Hematopoietic multipotent progenitor cell treated with erythropoietin and hydrocortisone succinate and interleukin-3 and kit ligand, for 17 days (in vitro differentiated cells): ENCODE measurements at regions not wholly inside any gene's neighbourhood (a gene's known extent, or its start where the extent isn't known, plus 50 kb on each side); places are given as distances from the start of the nearest gene placed in this dataset.

ENCODE experiments used
- DNase-seq: peaks from one replicate; pipeline ENCODE4 v3.0.0-alpha.2; 2015; ENCODE audit warnings: low spot score

- DNase-seq: no peak
Observed at GRCh38 chr1:47554082-47554481, 116.2 kb downstream of the FOXD2 start.

- no peak for DNase-seq
Observed at GRCh38 chr1:47554901-47555300, 117.1 kb downstream of the FOXD2 start.

DNA sequence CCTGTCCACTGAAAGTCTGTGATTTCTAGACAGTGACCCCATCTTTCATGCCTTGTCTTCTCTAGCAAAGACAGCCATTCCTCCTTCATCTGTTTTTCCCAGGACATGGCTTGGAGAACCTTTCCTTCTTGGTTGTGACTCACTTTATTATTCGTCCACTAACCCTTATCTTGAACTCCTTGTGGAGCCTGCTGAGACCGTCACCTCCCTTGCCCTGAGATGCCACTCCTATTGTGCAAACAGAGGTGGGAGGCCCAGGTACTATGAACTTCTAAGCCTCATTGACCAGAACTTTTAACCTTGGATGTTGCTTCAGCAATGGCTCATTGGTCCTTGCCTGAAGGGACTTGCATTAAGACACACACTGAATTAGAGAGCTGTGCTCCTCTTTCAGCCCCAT lies 117.5 kb downstream of the FOXD2 start:
- no peak for DNase-seq

- DNase-seq: no peak
Observed at GRCh38 chr1:47555841-47556560, 118.2 kb downstream of the FOXD2 start.

GRCh38 chr1:47557066-47557465 lies 119.2 kb downstream of the FOXD2 start:
- no peak for DNase-seq

GRCh38 chr1:47558601-47559593 lies 121.1 kb downstream of the FOXD2 start:
- no peak for DNase-seq

DNA sequence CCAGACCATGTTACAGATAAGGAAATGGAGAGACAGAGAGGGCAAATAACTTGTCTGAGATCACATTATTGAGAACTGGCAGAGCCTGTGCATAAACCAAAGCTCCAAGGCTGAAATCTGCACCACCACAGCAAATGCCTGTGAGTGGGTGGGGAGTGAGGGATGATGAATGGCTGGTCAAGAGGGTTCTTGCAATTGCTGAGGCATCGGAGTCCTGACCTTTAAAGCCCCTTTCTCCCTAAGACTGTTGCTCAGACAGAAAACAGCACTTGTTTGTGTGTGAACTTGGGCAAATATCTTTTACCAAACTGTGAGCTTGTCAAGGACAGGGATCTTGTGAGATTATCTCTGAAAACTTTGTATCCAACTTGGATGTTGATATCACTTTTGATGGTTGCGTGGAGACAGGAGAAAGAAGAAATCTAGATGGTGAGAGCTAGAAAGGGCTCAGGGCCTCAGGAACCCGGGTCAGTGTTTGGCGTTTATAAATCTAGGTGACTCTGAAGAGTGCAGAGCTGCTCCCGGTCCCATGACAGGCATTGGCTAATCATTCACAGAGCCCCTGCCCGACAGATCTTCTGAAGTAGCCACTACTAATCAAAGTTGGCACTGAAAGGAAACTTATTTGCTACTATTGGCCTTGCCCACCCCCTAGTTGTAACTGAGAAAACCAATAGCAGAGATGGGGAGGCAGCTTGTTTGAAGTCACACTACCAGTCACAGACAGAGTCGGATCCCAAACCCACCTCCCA lies 122.3 kb downstream of the FOXD2 start:
- no peak for DNase-seq

GRCh38 chr1:47561523-47562007 lies 123.7 kb downstream of the FOXD2 start:
- no peak for DNase-seq

- no peak for DNase-seq
Observed at GRCh38 chr1:47562147-47562546, 124.3 kb downstream of the FOXD2 start.

DNA sequence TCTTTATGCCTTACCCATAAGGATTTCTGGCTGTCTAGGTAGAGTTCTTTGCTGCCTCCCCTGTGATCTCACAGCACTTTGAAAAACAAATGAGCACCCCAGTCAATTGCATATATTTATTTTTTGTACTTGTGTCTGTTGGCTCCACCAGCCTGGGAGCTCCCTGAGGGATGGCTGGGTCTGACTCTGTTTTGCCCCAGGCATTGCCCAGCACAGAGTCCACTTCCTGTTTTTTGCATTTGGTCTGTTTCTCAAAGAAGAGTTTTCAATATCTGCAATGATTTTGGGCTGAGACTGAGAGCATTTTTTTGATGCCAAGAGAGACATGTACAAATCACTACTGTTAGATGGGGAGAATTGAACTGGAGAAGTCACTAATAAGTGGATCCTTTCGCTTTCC lies 125.0 kb downstream of the FOXD2 start:
- no peak for DNase-seq

- no peak for DNase-seq
Observed at GRCh38 chr1:47563201-47563600, 125.4 kb downstream of the FOXD2 start.

- no peak for DNase-seq
Observed at GRCh38 chr1:47564570-47564969, 126.7 kb downstream of the FOXD2 start.

DNA sequence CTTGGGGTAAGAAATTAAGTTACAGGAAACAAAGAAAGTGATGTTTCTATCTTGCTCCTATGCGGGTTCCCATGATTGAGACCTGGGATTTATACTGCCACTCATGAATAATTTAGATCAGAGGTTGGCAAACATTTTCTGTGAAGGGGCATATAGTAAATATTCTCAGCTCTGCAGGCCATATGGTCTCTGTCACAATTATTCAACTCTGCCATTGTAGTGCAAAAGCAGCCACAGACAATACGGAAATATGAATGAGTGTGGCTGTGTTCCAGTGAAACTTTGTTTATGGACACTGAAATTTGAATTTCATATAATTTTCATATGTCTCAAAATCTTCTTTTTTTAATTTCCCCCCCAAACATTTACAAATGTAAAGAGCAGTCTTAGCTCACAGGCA lies 127.2 kb downstream of the FOXD2 start:
- DNase-seq: no peak

- DNase-seq: no peak
Observed at GRCh38 chr1:47565676-47566075, 127.8 kb downstream of the FOXD2 start.

- no peak for DNase-seq
Observed at GRCh38 chr1:47568763-47569162, 130.9 kb downstream of the FOXD2 start.

DNA sequence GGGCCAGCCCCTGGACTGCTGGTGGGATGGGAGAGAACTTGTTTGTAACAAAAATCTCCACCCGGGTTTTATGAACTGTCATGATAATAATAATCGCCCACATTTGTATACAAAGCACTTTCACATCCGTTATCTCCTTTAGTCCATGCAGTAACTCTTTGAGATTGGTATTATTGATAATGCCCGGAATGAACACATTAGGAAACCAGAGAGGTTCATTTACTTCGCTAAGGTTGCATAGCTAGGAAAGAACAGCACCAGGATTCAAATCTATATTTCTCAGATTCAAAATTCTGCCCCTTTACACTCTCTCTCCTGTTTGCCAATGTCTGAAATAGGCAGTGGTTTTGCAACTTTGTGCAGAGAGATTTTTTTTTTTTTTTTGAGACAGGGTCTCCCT lies 131.4 kb downstream of the FOXD2 start:
- DNase-seq: no peak

- DNase-seq: no peak
Observed at GRCh38 chr1:47569681-47570470, 132.0 kb downstream of the FOXD2 start.

- no peak for DNase-seq
Observed at GRCh38 chr1:47571161-47571560, 133.3 kb downstream of the FOXD2 start.

DNA sequence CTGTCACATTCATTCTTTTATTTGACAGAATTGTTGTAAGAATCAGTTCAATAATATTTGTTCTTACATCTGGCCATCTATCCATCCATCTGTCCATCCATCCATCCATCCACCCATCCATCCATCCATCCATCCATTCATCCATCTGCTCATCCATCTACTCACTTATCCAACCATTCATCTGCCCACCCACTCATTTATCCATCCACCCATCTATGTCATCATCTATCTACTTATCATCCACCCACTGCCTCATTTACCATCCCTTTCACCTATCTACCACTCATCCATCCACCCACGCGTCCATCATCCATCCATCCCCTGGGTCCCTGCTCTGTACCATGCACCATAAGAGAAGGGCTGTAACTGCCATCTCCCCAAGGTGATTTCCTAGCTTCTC lies 134.1 kb downstream of the FOXD2 start:
- DNase-seq: no peak

- DNase-seq: no peak
Observed at GRCh38 chr1:47572731-47573430, 135.0 kb downstream of the FOXD2 start.
